Right ventricle myocardium inferior (tissue), 1 donor: ENCODE measurements at regions not wholly inside any gene's neighbourhood (a gene's known extent, or its start where the extent isn't known, plus 50 kb on each side); places are given as distances from the start of the nearest gene placed in this dataset.
A peak's percentile ranks its signal among the peaks of the same experiment; 100 is the strongest.
"Not testable (repeated sequence)": the region's sequence is repeated elsewhere in the genome, so short reads cannot be mapped to it uniquely, and the experiment has no call there.

Source experiments
- ATAC-seq: fragments of 200-7000 bp; cut with Tn5 transposase; one replicate; pipeline ENCODE4 v1.9.1; 2020; ENCODE audit warnings: mild to moderate bottlenecking, moderate library complexity
- DNase-seq: peaks from one replicate; pipeline ENCODE4 v3.0.0; 2021; ENCODE audit errors: missing footprints
- intact Hi-C: fragments of 100-400 bp; cut with DNase I; formaldehyde crosslinking; loops from one replicate; pipeline ENCODE4 v1.11.0; 2022
- donor health status: DM: no; HTN: yes; CAD: no; lungs with severe emphysema.

DNA sequence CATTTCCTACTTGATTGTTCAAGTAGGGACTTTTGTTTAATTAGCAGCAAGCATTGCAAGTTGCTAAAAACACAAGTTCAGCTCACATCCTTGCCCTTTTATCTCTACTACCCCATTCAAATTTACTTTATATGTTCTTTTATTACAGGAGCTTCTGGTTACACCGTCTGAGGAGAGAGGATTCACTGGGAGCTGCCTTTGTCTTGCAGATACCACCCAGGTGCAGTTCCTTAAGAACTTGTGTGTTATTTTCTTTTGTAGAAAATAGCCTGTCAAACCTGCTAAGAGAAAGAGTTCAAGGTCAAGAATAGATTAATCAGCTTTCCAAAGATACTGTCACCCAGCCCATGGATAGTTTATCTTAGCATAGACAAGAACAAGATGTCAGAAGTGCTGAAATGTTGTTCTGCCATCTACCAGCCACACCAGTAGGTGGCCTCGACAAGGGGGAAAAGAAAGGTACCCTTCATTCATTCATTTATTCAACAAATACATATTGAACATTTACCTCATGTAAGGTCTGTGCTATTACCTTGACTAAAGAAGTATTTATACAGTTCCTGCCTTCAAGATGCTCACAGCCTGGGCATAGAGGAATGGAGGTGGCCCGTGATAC is 750.3 kb downstream of the MAT2B start:
- intact Hi-C loops: no loop called here
- DNase-seq (no peak), ATAC-seq (no peak)

DNA sequence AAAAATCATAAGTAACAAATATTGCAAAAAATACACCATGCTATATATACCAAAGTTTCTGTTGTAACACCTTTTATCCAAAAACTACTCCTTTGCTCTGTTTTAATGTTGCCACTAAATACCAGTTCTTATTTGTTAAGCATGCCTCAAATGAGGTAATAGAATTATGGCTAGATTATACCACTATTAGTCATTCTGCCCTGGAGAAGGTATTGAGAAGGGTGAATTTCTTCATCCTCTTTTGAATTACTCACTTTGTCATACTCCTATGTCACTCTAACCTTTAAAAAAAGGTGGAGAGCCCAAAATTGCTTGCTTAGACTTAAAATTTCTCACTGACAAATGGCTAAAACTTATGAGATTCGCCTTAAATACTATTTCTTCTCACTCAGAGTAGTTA is 750.9 kb downstream of the MAT2B start:
- no peak for DNase-seq
- intact Hi-C loops: no loop called here
- ATAC-seq: no peak

DNA sequence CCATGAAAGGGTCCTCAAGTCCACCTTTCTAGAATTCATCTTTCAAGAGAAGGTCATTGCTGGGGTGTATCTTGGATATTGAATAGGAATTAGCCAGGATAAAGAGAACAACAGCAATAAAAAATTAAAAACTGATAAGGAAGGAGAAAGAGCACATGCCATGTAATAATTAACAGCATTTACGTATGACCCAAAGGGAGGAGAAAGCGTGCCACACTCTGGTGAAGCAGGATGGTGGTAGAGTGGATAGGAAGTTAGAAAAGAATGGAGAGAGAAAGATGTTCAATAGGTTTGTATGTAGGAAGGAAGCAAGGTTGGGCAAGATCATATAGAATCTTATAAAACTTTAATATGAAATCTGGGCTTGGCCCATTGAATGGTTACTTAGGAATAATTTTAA is 751.5 kb downstream of the MAT2B start:
- no peak for DNase-seq
- no peak for ATAC-seq
- intact Hi-C loops: no loop called here

DNA sequence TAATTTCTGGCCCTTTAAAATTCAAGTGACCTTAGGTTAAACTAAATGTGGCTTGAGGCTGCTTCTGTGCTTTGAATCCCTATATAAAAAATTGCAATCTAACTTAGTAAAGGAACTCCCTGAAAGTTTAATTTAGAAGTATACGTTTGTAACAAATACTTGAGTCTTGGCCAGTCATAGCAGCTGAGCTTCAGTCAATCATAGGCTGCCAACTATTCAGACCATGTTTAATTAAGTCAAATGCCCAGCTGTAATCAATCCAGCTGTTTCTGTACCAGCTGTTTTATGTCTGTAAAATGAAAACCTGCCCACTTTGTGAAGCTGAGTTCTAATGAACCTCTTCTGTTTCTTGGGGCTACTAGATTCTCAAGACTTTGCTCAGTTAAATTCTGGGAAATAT is 760.1 kb downstream of the MAT2B start:
- DNase-seq (no peak), ATAC-seq (no peak)
- intact Hi-C loops: no loop called here

DNA sequence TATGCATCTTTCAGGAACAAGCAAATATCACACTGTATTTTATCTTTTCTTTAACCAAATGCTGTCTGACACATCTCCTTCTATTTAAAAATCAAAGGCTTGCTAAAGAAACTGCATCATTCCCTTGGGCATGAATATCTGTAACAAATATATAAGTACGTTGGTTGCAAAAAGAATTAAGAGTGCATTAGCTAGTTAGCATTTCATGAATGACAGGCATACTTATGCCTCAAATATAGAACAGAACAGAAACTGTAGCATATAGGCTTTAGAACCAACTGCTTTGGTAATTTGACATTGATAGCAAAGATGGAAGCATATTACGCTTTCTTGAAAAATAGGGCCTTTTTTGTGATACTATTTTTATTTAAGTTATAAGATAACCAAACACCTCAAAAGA is 761.2 kb downstream of the MAT2B start:
- intact Hi-C loops: no loop called here
- no peak for ATAC-seq
- no peak for DNase-seq

DNA sequence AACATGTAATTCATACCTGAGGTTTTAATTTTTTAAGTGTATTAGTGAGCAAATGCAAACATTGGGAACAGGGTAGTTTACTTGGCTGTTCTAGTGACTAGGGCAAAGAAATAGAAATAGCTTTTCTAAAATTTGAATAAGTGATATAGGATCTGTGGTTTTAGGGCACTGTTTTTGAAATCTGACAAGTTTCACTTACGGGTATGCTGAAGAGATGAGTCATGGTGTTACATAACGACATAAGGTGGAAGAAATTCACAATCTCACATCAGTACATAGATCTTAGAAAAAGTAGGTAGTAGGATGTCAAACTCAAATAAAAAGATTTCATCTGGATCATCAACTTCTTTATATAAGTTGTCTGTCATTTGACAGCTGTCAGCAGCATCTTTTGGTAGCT is 772.3 kb downstream of the MAT2B start:
- DNase-seq (no peak), ATAC-seq (no peak)
- intact Hi-C loops: no loop called here

DNA sequence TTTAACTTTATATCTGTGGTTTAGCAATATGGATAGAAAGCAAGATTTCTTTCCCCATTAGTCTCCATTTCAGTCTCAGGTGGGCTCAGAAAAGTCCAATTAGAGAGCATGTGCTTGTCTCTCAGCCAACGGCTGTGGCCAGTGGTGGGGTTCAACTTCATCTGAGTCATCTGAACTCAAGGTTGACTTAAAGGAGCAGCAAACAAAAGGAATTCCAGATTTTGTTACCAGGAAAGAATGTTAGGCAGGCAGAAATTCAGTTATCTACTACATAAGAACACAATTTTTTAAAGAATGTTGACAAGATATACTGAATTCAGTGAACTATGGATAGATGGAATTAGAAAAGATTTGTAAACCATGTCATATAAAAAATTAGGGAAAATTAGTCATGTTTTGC is 784.1 kb downstream of the MAT2B start:
- no peak for ATAC-seq
- intact Hi-C loops: no loop called here
- DNase-seq: no peak

DNA sequence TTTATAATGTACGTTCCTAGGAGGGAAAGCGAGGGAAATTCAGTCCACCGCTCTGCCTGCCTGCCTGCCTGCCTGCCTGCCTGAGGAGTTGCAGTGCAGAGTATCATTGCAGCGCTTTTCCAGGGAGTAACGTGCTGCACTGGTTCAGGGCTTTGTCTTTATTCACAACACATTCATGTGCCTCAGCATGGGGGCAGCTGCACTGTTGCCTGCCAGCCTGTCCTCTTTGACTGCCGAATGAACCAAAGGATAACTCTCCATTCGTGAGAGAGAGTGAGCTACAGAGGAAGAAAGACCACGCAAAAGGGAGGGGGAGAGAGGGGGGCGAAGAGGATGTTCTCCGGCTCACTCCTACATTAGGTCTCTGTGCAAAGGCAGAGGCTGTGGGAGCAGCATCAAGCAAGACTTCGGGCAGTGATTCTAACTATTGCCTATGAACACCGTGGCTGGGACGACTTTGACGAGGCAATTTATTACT is 791.2 kb downstream of the MAT2B start:
- no peak for ATAC-seq
- intact Hi-C loops: no loop called here

DNA sequence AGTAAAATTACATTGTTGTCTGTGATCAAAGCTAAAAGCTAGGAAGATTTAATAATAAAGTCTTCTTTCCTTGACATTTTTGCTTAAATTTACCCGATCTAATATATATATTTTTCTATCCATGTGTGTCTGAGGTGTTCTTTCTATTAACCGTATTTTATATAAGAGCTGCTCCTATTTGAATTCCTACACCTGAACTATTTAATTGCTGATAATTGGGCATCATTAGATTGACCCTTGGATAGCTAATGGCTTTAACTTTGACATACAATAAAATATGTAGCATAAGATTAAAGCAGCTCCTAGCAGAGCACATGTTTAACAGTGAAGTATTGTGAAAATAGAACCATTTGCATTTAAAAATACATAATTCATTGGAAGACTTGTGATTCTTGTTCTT is 792.7 kb downstream of the MAT2B start:
- DNase-seq: no peak
- ATAC-seq: no peak
- intact Hi-C loops: no loop called here

More for the DNA sequence above, 791.2 kb downstream of the MAT2B start:
- peak; percentile 57 for DNase-seq

DNA sequence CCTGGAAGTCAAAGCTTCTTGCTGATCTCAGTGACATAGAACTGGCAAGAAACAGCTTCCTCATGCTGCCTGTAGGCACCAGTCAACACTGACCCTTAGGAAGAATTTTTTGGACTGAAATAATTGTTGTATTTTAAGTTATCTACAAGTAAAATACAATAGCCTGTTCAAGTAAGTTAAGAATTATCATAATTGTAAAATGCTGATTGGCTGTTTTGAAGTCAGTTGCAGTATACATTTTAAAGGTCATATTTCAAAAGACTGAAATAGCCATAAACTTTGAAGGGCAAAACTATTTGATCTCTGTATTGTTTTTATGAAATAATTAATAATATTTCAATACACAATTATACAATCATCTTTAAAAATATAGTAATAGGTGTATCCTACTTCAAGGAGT is 794.9 kb downstream of the MAT2B start:
- ATAC-seq (no peak), DNase-seq (no peak)
- intact Hi-C loops: no loop called here

DNA sequence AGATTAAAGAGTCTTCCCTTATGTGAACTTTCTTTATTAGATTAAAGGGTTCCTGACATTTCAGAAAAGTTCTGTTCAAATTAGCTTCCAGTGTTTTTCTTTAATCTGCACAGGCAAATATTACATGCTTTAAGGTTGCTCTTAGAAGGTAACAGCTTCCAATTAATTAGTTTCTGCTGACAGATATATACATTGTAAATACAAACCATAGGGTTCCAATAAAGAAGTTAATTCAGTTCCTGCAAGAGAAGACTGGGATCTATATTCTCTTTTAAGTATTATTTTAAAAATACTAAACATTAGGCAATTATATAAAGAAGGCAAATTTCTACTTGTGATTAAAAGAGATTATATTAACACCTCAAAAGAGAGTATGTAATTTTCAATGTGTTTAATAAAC is 795.7 kb downstream of the MAT2B start:
- ATAC-seq (no peak), DNase-seq (no peak)
- intact Hi-C loops: no loop called here

DNA sequence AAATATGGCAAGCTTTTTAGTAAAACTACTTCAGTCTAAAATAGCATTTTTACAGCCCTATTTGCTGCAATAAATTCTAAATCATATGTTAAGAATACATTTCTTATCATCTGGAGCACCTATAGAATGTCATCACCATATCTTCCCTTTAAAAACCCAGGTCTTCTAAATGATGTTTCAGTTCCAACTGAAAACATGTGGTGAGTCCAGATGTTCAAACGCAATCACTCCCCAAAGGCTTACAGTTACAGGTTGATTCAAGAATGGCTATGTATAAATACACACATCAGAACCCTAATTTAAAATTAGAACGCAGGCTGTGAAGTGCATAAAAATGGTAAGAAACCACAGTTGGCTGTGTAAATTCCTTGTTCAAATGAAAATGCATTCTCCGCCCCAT is 796.3 kb downstream of the MAT2B start:
- DNase-seq: no peak
- intact Hi-C loops: no loop called here

DNA sequence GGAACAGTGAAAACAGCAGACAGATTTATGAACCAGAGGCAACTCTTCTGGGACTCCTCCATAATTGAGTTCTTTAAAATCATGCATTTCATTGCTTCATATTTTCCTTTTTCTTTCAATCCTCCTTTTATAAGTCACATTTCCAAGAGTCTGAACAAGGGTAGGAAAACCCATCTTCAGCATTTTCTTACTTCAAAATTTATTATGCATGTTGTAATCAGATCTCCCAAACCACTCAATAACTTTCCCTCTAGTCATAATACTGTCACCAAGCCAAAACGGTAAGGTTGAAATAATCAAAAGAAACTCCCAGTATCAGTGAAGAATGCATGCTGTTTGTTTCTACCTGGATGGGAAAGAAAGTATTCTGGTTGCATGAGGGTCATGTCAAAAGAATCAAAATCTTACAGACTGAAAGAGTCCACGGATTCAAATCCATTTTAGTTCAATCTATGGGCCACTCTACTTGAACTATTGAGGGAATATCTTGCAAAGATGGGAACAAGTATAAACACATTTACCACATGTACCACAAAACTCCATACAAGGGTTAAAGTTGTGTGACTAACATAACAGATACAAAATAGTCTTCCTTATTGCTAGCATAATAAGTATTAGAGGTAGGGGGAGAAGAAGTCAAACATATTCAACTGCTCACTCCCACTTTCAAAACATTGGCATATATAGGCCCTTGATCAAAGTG is 797.3 kb downstream of the MAT2B start:
- DNase-seq: no peak
- ATAC-seq: no peak
- intact Hi-C loops: no loop called here

More for the DNA sequence above, 796.3 kb downstream of the MAT2B start:
- no peak for ATAC-seq

DNA sequence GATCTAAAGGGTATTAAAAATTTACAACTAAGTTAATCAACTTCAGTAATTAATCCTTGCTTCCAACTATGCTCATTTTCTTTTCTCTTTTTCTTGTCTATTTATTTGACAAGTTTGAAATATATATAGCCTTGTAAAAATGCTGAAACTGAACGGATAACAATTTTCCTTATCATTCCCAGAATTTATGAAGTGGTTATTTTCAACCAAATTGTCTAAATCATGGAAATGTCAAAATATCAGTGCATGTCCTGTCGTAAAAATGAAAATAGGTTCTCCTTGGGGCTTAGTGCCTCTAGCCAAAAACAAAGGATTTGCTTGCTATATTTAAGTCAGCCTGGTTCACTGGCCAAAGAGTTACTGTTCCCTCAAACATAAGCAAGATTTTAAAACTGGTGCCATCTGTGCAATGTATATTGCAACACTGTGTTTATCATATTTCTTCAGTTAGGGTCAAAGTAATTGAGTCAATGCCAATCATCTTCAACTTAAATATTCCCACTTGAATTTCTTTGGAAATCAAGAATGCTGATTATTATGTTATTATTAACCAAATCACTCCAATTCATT is 798.3 kb downstream of the MAT2B start:
- DNase-seq: no peak
- ATAC-seq: no peak
- intact Hi-C loops: no loop called here

DNA sequence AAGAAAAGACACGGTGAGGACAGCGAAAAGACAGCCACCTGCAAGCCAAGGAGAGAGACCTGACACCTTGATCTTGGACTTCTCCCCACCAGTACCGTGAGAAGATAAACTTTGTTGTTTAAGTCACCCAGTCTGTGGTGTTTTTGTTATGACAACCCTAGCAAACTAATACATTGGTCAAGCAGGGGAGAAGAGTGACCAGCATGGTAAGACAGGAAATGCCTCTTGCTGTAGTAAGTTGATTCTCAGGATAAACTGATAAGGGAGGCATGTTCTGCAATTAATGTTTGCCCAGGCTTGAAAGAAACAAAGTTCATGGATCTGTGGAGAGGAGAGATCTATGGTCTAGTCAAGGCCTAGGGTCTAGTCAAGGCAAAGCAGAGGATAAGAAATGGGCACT is 801.2 kb downstream of the MAT2B start:
- intact Hi-C loops: no loop called here
- no peak for DNase-seq
- ATAC-seq: no peak

DNA sequence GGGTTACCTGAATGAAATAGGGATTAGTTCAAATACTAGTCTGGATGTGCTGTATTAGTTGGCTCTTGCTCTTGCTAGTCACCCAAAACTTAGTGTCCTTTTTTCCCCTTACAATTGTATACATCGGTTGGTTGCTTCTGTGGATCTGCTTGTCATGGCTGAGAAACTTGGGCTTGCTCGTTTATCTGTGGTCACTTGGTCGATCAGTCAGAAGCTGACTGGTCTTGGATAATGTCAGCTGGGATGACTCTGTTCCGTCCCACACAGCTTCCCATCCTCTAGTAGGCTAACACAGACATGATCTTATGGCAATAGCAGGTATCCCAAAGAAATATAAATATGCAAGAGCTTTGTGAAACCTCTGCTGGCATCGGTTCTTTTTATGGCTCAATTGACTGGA is 807.4 kb downstream of the MAT2B start:
- intact Hi-C loops: no loop called here
- ATAC-seq (no peak), DNase-seq (no peak)

DNA sequence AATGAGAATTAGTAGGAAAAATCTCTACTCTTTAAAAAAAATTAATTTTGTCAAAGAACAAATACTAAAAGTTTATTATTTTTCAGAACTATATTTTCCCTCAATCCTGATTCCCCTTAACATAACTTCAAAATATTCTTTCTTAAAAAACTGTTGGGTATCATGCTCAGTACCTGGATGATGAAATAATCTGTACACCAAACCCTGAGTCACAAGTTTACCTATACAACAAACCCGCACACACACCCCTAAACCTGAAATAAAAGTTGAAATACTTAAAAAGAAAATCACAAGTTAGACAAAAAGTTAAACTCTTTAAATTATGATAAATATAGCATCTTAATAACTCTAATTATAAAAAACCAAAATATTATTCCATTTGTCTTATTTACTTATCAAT is 812.3 kb downstream of the MAT2B start:
- ATAC-seq: no peak
- intact Hi-C loops: no loop called here
- no peak for DNase-seq

DNA sequence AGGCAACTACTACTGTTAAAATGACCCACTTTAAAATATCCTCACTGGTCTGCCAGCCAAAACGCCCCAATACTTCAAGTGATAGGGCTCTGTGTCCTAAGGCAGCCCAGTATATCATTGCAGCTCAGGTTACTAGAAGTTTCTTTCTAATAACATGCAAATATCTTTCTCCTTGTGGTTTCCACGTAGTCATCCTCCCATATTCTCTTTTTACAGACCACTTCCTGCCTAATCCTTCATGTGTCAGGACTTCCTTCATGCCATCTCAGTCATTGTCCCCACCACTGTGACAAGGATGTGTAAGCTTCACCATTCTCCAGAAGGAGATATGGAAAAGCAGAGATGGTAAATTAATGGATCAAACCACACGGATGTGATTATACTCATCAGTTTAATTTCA is 813.7 kb downstream of the MAT2B start:
- intact Hi-C loops: no loop called here
- no peak for ATAC-seq
- DNase-seq: no peak

DNA sequence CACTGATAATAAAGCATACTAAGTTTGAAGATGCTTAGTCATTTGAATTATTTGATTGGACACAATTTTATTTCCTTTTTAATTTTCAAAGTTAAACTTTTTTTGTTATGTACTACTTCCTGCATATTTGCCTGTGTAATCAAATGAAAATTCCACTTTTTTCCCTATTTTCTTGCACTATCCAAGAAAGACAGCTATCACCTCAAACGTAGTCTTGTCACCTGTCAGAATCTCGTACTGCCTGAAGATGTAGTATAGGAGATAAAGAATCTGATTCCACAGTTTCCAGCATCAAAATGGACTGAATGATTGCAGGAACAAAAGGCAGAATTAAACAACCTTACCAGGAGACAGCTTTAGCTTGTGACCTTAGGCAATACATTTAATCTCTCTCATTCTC is 818.8 kb downstream of the MAT2B start:
- intact Hi-C loops: no loop called here
- ATAC-seq: no peak
- DNase-seq: no peak

DNA sequence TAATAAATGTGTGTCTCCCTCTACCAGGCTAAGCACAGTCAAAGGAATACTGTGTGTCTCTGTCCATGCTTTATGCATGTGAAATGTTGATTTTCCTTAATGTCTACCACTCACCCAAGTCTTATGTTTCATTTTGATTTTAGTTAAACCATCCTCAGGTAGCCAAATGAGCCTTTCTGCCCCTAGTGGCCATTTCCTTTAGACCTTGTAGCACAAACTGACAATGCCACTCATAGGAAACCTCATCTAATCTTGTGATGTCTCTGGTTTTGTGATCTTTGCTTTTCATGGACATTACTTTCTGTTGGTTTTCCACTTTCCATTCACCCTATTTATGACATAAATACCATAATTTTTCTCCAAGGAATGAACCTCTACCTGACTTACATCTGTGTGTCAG is 820.8 kb downstream of the MAT2B start:
- ATAC-seq (no peak), DNase-seq (no peak)
- intact Hi-C loops: no loop called here

DNA sequence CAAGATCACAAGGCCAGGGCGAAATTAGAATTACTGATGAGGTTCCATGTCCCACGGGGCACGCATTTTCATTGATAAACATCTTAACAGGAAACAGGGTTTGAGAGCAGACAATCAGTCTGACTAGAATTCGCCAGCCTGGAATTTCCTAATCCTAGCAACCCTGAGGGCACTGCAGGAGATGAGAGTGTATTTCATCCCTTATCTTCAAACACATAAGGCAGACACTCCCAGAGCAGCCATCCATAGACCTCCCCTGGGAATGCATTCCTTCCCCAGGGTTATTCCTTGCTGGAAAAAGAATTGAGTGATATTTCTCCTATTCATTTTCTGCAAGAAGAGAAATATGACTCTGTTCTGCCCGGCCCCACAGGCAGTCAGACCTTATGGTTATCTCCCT is 821.7 kb downstream of the MAT2B start:
- intact Hi-C loops, DNase-seq, ATAC-seq: not testable (repeated sequence)
